ENCODE measurements at regions not wholly inside any gene's neighbourhood (a gene's known extent, or its start where the extent isn't known, plus 50 kb on each side); places are given as distances from the start of the nearest gene placed in this dataset.

DNA sequence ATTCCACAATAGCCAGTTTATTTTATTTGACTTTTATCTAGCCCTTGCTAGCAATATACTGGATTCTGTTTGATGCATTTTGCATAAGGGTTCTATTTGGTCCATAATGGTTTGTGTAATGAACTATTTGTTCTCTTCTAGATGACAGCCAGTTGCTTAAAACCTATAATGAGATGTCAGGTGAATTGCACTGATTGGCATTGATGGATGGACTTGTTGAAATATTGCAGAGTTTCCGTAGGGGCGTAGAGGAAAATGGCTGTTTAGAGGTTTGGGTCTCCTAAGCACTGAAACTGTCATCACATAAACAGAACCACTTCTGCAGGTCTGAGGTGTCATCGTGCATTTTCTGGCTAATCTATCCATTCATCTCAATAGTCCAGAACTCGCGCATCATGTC, 124.9 kb upstream of the HDAC9 start:
- DNase-seq: no peak

DNA sequence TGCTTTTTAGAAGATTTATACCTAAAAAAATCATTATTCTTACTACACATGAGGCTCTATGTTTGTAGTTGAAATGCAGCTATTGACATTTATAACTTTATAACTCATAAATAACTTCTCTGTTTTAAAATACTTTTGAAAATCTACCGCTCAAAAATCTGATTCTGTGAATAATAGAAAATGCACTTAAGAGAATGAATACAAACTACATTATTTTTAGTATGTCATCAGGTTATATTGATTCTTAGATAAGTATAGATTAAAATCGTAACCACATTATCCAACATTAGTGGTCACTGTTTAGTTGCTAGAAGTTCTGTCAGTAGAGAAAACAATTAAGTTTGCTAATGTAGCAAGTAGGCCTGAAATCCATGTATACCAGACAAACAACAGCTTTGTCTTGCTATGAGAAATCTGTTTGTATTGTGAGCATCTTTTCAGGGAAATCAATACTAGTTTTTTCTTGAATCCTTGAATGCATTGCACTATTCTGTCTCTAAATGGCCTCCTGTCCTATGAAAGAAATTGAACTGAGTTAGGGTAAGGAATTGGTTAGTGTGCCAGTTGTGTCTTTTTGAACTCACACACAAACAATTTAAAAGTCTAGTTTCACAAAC, 116.5 kb upstream of the HDAC9 start:
- DNase-seq: no peak

DNA sequence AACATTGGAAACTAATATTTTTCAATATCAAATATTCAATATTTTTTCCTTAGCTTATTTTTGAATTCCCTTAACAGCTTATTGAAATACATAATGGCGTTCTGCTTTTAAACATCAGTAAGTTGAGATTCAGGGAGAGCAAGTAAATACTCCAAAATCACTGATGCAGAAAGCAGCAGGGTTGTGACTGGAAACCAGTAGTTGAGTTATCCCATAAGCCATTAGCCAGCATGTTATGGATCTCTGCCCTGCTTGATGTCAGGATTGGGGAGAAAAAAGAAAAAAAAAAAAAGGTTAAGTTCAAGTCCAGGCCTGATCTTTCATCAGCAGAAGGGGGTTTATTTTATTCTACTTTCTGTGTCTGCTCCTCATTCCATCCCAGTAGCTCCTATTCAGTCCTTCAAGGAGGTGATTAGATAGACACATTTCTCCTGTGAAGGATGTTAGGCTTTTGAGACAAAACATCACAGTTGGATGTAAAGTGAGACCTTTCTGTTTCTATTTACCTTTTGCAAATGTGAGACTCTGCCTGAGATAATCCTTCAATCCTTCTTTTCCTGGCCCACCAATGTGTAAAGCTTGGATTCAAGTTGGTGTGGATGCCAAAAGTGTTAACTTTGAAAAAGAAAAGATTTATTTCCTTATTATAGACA, 110.9 kb upstream of the HDAC9 start:
- no peak for DNase-seq

DNA sequence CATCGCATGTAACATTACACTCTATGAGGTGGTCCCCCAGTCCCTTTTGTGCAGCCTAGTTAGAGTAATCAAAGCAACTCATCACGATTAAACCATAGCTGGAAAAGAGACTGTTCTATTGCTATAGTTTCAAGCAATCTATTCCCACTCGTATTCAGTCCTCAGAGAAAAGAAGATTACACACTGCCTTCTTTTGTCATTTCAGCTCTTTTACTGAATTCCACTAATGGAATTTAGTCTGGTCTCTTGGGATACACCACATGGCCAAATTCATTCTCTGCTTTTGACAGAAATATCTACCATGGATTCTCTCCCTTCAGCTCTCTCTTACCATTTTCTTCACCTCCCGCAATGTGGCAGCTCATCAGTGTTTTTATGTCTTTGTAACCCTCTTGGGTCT, 108.9 kb upstream of the HDAC9 start:
- no peak for DNase-seq

DNA sequence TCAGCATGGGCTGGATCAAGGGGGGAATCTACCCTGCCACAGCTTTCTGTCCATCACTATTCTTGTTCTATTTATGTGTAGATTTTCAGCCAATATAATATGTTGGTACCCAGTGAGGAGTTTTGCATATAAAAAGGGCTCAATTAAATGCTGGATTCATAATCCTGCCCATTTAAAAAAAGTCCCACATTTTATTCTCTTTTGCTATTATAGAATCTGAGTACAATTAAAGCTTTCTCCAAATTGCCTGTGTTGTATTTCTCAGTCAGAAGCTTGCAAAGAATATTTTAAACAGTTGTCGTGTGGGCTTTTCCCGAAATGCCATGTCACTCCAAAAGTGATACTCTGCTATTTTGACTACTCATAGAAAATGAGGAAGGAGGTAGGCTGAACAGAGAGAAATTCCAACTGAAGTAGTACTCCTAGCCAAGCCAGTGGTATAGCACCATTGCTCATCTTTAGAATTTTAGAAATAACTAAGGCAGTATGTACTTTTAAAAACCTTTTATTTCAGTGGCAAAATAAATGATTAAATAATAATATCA, 108.3 kb upstream of the HDAC9 start:
- DNase-seq: no peak

DNA sequence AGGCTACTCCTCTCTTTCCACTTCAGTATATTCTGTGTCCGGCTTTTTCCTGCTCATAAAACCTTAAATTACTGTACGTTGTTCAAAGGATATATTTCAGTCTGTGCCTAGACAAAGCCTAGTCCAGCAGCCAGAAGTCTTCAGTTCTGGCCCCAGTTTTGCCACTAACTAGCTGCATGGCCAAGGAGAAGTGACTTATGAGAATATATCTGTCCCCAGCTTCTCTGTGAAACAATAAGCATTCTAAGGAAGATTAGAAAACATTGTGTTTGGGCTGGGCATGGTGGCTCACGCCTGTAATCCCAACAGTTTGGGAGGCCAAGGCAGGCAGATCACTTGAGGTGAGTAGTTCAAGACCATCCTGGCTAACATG, 105.0 kb upstream of the HDAC9 start:
- DNase-seq: no peak

DNA sequence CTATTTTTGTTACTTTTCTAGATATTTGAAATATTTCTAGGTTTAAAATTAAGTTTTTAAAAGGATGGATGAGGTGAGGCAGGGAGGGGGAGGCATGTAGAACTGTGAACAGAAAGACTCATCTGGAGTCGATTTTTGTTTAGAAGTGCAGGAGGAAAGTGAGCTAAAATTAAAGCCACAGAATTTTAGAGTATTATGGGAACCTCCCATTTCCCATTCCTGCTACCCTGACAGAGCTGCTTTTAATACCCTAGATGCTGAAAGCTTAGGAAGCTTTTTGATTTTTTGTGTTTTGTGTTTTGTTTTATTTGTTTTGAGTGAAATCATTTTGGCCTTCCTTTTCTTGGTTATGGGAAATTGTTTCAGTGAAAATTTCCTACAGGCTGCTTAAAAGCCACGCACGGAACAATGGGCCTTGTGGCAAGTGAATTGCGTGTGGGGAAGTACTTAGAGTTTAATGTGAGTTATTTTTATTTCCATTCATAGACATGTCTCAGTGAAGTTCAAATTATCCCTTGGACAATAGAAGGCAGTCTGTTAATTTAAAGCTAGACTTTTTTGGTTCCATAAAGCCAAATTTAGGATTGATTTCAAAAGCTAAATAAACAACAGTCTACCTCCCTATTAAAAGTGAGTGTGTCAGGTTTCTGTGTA, 102.0 kb upstream of the HDAC9 start:
- no peak for DNase-seq

DNA sequence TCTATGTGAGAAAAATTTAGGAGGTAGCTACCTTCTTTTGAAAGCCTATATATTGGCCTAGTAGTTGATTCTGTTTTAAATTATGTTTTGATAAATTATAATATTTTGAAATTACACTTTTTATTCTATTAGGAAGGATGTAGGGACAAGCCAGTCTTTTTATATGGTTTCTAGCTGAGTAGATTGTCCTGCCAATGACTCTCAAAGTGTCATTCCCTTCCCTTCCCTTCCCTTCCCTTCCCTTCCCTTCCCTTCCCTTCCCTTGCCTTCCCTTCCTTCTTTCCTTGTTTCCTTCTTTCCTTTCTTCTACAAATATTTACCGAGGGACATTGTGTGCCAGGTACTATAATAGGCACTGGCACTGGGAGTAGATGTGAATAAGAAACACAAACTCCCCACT, 99.7 kb upstream of the HDAC9 start:
- no peak for DNase-seq

DNA sequence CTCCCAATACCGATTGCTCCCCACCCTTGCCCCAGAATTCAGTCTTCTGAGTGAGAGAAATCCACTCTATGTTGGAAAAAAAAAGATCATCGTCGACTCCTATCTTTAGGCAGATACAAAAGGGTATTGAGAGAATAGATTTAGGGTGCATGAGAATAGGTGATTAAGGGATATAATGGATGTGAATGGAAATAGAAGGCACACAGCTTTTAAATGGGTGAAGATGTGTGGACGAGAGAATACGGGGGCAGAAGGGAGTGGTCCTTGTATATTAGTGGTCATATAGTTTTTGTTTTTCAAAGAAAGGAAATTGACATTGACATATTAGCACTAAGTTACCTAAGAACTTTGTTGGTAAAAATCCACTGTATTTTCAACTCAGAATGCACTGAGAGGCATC, 98.6 kb upstream of the HDAC9 start:
- no peak for DNase-seq

DNA sequence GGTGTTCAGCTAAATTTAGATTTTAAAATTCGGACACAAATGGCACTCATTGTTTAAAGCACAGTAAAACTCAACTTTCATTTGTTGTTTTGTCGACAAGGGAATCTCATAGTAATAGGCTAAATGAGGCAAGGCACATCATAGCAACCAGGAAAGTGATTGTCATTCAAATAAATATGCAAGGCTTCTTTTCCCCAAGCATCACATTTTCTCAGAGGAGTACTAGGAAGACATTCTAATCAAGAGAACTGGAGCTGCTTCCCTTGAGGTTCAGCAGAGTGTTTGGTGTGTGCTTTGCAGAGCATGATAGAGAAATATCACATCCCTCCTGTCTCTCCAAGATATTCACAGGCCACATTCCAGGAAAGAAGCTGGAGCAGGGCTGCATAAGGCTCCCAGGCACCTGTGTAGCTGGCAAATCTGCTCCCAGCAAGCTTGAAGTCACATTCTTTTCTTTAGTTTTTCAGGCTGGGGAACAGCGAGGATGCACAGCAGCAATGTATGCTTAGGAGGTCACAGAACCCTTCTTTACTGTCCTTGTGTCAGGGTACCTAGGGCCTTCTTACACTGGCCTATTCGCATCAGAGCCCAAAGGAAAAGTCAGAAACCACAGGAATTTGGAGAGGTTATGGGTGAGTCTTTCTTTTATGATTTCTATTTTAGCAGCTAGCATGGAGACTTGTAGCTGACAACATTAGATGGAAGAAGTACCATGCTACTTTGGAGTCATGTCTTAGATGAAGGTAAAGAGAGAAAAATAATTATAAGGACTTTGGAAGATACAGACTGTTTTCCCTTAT, 95.9 kb upstream of the HDAC9 start:
- peak in 1 of 2 experiments; percentile 22 for DNase-seq

DNA sequence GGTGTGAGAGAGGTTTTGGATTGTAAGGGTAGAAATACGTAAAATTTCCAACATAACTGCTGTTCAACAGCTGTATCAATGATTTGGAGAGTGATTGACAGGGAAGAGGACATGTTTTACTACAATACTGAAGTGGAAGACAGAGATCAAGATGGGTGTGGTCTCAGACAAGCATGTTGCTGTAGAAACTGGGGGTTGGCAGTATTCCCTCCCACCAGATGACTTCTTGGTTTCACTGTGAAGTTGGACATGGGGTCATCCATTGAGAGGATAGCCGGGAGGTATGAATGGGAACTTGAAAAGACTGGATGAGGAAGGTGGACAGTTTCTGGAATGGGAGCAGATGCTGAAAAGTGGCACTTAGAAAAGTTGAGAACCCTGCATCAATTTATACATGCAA, 95.3 kb upstream of the HDAC9 start:
- DNase-seq: no peak

DNA sequence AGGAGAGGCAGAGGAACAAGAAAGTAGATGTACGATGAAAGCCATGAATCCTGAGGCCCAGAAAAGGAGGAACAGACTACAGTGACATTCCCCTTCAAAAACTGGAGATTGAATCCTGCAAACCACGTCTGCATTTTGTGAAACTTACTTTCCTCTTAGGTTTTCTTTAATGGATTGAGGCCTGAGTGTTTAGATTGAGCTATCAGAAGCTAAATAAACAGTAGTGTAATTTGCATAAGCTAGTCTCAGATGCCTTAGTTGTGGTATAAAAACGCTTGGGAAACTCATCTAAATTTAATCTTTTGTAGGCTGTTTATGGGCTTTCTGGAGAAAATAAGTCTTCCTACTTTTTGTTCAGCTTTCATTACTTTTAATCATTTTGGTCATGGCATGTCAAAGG, 94.8 kb upstream of the HDAC9 start:
- DNase-seq: peak in 1 of 2 experiments; percentile 33

DNA sequence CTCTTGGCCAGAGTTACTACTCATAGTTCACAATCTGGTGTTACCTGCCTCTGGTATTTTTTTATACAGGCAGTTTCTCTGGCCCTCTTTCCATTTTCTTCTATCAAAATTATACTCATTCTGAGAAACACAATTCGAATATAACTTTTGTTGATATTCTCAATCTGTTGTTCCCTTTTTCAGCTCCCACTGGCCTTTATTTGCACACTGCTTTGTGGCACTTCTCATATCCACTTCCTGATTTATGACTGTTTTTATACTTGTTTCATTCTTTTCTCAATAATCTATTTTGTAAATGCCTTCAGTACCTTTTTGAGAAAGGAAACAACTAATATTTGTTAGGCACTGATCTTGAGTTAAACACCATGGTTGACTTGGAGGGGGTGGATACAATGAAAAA, 93.8 kb upstream of the HDAC9 start:
- DNase-seq: no peak

DNA sequence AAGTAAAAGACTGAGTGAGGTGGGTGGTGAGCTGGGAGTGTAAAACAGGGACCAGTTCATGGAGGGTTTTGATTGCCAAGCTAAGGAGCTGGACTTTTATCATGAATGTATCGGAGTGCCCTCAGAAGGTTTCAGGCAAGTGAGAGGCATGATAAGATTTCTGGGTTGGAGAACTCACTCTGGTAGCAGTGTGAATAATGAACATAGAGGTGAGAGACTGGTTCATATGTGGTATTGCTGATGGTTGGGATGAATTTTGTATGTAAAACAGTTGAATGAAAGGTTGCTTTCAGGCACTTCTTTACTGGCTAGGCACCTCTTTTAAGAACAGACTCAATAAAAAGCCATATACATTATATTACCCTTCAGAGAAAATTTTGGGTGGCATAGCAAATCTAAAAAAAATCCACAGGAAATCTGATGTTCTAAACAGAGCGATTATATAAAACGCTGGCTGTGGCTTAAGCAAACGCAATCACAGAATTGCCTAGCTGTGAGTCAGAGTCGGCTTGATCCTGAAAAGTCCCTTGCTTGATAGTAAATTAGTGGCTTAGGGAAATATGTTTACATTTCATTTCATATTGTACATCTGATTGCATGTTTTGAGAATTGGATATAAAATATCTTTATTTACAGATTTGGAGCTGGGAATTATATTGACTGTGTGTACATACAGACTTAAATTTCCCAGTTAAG, 92.9 kb upstream of the HDAC9 start:
- no peak for DNase-seq

DNA sequence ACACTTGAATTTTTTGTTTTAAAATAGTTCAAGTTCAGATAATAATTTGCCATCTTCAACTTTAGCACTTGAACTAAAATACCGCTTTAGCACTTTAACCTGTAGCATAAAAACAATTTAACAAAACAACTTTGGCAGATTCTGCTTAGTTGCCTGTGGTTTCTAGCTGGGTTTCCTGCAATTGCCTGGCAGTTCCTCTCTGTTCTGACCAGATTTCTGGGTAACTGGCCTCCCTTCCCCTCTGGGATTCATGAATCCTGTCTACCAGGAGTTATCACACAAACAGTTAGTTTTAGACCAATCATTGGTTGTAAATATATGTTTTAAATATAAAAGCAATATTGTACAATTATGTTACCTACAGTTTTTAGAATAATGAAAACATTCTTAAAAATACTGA, 89.8 kb upstream of the HDAC9 start:
- DNase-seq: no peak

DNA sequence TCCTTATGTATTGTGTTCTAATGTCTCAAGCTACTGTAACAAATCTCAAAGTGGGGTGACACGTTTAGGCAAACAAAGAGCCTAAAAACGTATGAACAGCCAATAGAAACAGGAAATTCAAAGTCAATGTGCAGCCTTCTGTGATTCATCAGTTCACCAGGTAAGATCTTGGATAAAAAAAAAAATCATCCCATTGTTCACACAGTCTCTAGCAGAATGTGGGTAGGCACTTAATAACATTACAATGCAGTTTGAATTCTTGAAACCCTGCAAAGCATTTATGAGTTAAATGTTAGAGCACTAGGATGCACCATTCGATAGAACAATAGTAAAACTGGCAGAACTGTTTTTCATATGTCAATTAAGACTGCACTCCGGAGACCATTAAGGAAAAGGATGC, 88.2 kb upstream of the HDAC9 start:
- DNase-seq: peak in 1 of 2 experiments; percentile 26

DNA sequence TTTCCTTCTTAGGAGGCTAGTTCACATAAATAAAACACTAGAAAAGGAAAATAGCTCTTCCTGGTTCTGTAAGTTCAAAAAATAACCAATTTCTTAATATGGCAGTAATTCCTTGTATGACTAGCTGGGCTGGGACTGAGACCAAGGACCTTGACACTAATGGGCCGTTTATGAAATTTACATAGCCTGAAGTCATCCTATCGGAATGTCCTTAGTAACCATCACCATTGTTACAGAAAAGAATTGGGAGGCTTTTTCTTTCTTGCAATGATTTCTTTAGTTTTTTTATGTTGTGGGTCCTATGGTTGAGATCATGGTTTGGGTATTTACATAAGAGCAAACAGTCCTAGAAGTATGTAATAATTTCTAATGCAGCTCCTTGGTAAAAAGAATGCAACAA, 87.1 kb upstream of the HDAC9 start:
- no peak for DNase-seq

DNA sequence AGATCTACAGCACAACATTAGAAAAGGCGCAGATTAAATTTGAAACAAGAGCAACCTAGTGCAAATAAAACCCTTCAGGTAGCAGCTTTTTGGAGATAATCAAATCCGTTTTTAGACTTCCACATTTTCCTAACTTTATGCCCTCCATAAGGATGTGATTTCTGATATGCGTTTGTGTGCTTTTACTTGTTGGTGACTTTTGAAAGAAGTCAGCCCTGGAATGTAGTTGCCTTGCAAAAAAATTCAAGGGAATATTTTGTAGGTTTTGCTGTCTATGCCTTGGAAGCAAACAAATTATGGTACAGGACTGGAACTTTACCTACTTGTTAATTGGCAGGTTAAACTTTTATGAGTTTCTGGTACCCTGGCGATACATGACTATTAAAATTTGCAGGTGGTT, 86.7 kb upstream of the HDAC9 start:
- no peak for DNase-seq

DNA sequence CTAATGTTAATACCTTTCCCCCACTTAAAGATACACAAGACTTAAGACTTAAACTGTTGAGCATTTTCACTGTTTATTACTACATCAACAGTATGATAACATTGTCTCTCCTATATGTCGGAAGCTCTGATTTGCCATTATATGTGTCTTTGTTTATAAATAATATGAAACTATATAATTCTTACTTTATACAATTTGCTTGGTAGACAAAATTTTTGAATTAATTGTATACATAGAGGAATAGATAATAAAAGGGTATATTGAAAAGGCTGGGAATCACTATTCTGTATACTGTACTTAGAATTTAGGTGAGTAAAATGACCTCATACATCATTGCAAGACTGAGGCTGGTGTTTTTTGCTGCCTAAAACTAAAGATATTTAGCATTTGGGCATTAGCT, 82.1 kb upstream of the HDAC9 start:
- no peak for DNase-seq

DNA sequence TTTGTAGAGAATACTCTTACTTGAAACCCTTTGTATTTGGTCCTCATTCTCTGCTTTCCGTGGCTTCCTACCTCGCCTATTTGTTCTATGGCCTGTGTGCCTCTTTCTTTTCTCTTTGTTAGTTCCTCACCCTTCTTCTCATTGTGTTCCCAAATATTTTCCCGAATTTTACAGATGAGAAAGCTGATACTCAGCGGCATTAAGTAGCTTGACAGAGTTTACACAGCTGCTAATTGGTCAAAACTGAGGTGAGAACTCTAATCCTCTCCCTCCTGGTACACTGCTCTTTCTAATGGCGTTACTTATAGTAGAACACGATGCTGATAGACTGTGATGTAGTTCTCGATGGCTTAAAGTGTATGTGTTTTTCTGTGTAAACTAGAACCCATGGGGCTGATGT, 80.7 kb upstream of the HDAC9 start:
- DNase-seq: no peak

DNA sequence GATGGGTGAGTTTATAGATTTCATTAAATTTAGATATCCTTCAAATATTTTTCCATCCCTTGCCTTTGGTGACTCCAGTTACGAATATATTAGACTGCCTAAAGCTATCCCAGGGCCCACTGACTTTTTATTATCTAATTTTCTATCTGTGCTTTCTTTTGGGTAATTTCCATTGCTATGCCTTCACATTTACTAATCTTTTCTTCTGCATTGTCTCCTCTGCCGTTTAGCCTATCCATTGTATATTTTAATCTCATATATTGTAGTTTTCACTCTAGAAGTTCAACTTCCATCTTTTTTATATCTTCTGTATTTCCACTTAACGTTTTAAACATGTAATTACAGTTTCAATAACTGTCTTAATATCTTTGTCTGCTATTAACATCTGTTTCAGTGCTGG, 78.6 kb upstream of the HDAC9 start:
- DNase-seq: no peak

DNA sequence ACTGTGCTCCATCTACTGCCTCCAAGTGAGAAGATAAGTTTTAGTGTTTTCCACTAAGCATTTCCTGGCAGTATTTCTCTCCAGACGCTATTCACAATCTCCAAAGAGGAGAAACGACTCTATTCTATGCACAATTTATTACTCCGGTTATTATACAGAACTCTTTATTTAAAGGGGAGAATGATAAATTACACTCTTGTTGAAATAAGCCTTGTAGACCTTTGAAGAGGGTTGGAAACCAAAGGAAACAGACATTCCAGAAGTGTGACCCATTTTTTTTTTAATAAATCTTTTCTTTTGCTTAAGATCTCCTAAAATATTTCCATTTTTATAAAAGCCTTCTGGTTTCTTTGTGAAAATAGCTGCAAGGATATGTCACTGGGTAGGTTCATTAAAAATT, 76.1 kb upstream of the HDAC9 start:
- DNase-seq: no peak

DNA sequence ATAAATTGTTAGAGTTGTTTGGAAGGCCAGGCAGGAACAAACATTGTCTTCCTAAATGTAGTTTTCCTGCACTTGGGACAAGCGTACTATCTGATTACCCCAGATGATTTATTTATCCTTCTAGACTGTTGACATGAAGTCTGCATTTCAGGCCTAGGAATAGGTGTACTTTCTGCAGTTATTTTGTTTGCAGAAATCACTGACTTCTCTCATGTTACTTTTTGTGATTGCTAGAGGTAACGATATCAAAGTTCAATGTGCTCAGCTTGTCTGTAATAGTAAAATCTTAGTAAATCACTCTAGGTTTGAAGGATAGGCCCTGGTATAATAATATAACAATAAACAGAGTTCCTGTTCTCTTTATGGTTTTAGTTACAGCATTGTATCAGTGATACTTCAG, 75.4 kb upstream of the HDAC9 start:
- no peak for DNase-seq

Measured in NCI-H526 (cell line).